ENCODE measurements at regions not wholly inside any gene's neighbourhood (a gene's known extent, or its start where the extent isn't known, plus 50 kb on each side); places are given as distances from the start of the nearest gene placed in this dataset.

DNA sequence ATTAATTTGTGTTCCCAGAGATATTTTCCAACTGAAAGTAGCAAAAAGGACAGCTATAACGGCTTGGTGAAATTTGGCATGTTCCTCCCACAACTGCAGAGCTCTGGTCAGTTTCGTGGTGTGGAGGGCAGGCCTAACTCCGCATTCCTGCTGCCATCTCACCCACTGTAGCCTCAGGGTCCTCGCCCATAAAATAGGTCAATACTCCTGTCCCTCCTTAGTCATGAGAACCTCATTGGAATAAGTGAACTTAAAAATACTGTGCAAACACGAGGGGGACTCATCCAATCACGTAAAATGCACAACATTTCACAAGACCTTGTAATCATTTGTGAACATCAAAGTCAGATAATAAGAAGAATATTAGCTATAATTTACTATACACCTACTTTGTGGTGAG is 143.5 kb upstream of the NCKAP5 start:
- no peak overlapping the region for H2BK15ac ChIP-seq (ENCODE audit: low read length)
- no peak overlapping the region for H4K8ac ChIP-seq (ENCODE audit: low read depth, low read length)
- no peak overlapping the region for H3K9ac ChIP-seq (ENCODE audit: low read depth, low read length, poor library complexity)
- H3K4me3 ChIP-seq (ENCODE audit: low read length in 2 of 2), result no peak overlapping the region
- H4K91ac ChIP-seq (ENCODE audit: low read depth, low read length, poor library complexity), result no peak overlapping the region
- no peaks in the 10 kb centered on the region for H3K79me1 ChIP-seq (ENCODE audit: low read depth, low read length)
- H3K18ac ChIP-seq (ENCODE audit: low read length), result no peak overlapping the region
- no peak overlapping the region for H3K14ac ChIP-seq (ENCODE audit: low read length)
- H3K9me3 ChIP-seq (replicated peaks in 1 of 2; ENCODE audit: control insufficient read depth in 2 of 2, insufficient read depth in 1 of 2, low read depth in 1 of 2, low read length in 2 of 2), result peaks cover 5 to 25% of the 10 kb centered on the region in 2 donors
- WGBS, 2 donors (ENCODE audit: extremely low coverage in 2 of 2, insufficient read length in 2 of 2, insufficient replicate concordance in 1 of 2), result no CpG with 5 or more reads among the region's 6 CpGs
- H3K4me2 ChIP-seq (ENCODE audit: insufficient read depth, low read length, poor library complexity, severe bottlenecking), result no peak overlapping the region
- no peak overlapping the region for H2BK120ac ChIP-seq (ENCODE audit: low read depth, low read length)
- DNase-seq (ENCODE audit: low spot score), result no peak
- H3K23ac ChIP-seq (ENCODE audit: low read depth, low read length, poor library complexity), result no peak overlapping the region
- H3K4ac ChIP-seq (ENCODE audit: low read length), result no peak overlapping the region
- H2BK12ac ChIP-seq (ENCODE audit: low read length), result no peak overlapping the region
- no peaks in the 10 kb centered on the region for H3K27me3 ChIP-seq (ENCODE audit: control insufficient read depth in 3 of 3, insufficient read depth in 3 of 3, low read depth in 1 of 3, low read length in 3 of 3)
- peak overlapping the region; percentile 82 for H3K27ac ChIP-seq (replicated peaks; ENCODE audit: low read length)
- peaks cover 14 to 38% of the 10 kb centered on the region in 2 donors for H3K4me1 ChIP-seq (ENCODE audit: control insufficient read depth in 2 of 2, insufficient read depth in 1 of 2, low read depth in 1 of 2, low read length in 2 of 2)
- H2BK5ac ChIP-seq (ENCODE audit: low read length), result no peak overlapping the region
- H2AFZ ChIP-seq (ENCODE audit: low read length), result no peak overlapping the region
- H3K36me3 ChIP-seq (replicated peaks in 1 of 2; ENCODE audit: control insufficient read depth in 2 of 2, insufficient read depth in 2 of 2, low read length in 2 of 2), result no peaks in the 10 kb centered on the region
- no peak overlapping the region for H2AK5ac ChIP-seq (ENCODE audit: low read depth, low read length)

- H3K18ac ChIP-seq (ENCODE audit: low read length), result peak overlapping the region; percentile 4
- no peak overlapping the region for H3K14ac ChIP-seq (ENCODE audit: low read length)
- H2BK120ac ChIP-seq (ENCODE audit: low read depth, low read length), result no peak overlapping the region
- no peaks in the 10 kb centered on the region for H3K27me3 ChIP-seq (ENCODE audit: control insufficient read depth in 3 of 3, insufficient read depth in 3 of 3, low read depth in 1 of 3, low read length in 3 of 3)
- H3K9me3 ChIP-seq (replicated peaks in 1 of 2; ENCODE audit: control insufficient read depth in 2 of 2, insufficient read depth in 1 of 2, low read depth in 1 of 2, low read length in 2 of 2), result peaks cover 5 to 24% of the 10 kb centered on the region in 2 donors
- no peak overlapping the region for H2BK5ac ChIP-seq (ENCODE audit: low read length)
- no peak overlapping the region for H2BK15ac ChIP-seq (ENCODE audit: low read length)
- peak overlapping the region; percentile 42 for H2BK12ac ChIP-seq (ENCODE audit: low read length)
- H2AK5ac ChIP-seq (ENCODE audit: low read depth, low read length), result no peak overlapping the region
- no peak overlapping the region for H3K23ac ChIP-seq (ENCODE audit: low read depth, low read length, poor library complexity)
- no peak overlapping the region for H4K8ac ChIP-seq (ENCODE audit: low read depth, low read length)
- no peaks in the 10 kb centered on the region for H3K79me1 ChIP-seq (ENCODE audit: low read depth, low read length)
- no peak overlapping the region for H3K4me2 ChIP-seq (ENCODE audit: insufficient read depth, low read length, poor library complexity, severe bottlenecking)
- H3K4me3 ChIP-seq (ENCODE audit: low read length in 2 of 2), result no peak overlapping the region
- WGBS, 2 donors (ENCODE audit: extremely low coverage in 2 of 2, insufficient read length in 2 of 2, insufficient replicate concordance in 1 of 2), result no CpG with 5 or more reads among the region's 3 CpGs
- no peak overlapping the region for H3K4ac ChIP-seq (ENCODE audit: low read length)
- no peak overlapping the region for H3K27ac ChIP-seq (replicated peaks; ENCODE audit: low read length)
- H3K9ac ChIP-seq (ENCODE audit: low read depth, low read length, poor library complexity), result no peak overlapping the region
- H2AFZ ChIP-seq (ENCODE audit: low read length), result no peak overlapping the region
- peaks cover 14 to 38% of the 10 kb centered on the region in 2 donors for H3K4me1 ChIP-seq (ENCODE audit: control insufficient read depth in 2 of 2, insufficient read depth in 1 of 2, low read depth in 1 of 2, low read length in 2 of 2)
- DNase-seq (ENCODE audit: low spot score), result no peak
- H4K91ac ChIP-seq (ENCODE audit: low read depth, low read length, poor library complexity), result no peak overlapping the region
- no peaks in the 10 kb centered on the region for H3K36me3 ChIP-seq (replicated peaks in 1 of 2; ENCODE audit: control insufficient read depth in 2 of 2, insufficient read depth in 2 of 2, low read length in 2 of 2)
These were observed 144.1 kb upstream of the NCKAP5 start for GRCh38 chr2:133712369-133712768.

- Histone ChIP-seq H3K9me3 (replicated peaks in 1 of 2; ENCODE audit: control insufficient read depth in 2 of 2, insufficient read depth in 1 of 2, low read depth in 1 of 2, low read length in 2 of 2) (peaks cover 5 to 23% of the 10 kb centered on the region in 2 donors), H4K8ac (ENCODE audit: low read depth, low read length) (no peak overlapping the region), H2BK5ac (ENCODE audit: low read length) (no peak overlapping the region), H3K4me3 (ENCODE audit: low read length in 2 of 2) (no peak overlapping the region), H2BK15ac (ENCODE audit: low read length) (no peak overlapping the region), H3K79me1 (ENCODE audit: low read depth, low read length) (no peaks in the 10 kb centered on the region), H2AFZ (ENCODE audit: low read length) (no peak overlapping the region), H3K36me3 (replicated peaks in 1 of 2; ENCODE audit: control insufficient read depth in 2 of 2, insufficient read depth in 2 of 2, low read length in 2 of 2) (no peaks in the 10 kb centered on the region), H2AK5ac (ENCODE audit: low read depth, low read length) (no peak overlapping the region), H3K23ac (ENCODE audit: low read depth, low read length, poor library complexity) (no peak overlapping the region), H4K91ac (ENCODE audit: low read depth, low read length, poor library complexity) (no peak overlapping the region), H3K4ac (ENCODE audit: low read length) (no peak overlapping the region), H2BK120ac (ENCODE audit: low read depth, low read length) (no peak overlapping the region), H3K4me2 (ENCODE audit: insufficient read depth, low read length, poor library complexity, severe bottlenecking) (no peak overlapping the region), H3K14ac (ENCODE audit: low read length) (no peak overlapping the region), H3K18ac (ENCODE audit: low read length) (no peak overlapping the region), H2BK12ac (ENCODE audit: low read length) (no peak overlapping the region), H3K9ac (ENCODE audit: low read depth, low read length, poor library complexity) (no peak overlapping the region), H3K4me1 (ENCODE audit: control insufficient read depth in 2 of 2, insufficient read depth in 1 of 2, low read depth in 1 of 2, low read length in 2 of 2) (peaks cover 14 to 38% of the 10 kb centered on the region in 2 donors), H3K27me3 (ENCODE audit: control insufficient read depth in 3 of 3, insufficient read depth in 3 of 3, low read depth in 1 of 3, low read length in 3 of 3) (no peaks in the 10 kb centered on the region), H3K27ac (replicated peaks; ENCODE audit: low read length) (no peak overlapping the region)
- WGBS, 2 donors (ENCODE audit: extremely low coverage in 2 of 2, insufficient read length in 2 of 2, insufficient replicate concordance in 1 of 2), result no CpG with 5 or more reads among the region's 4 CpGs
- DNase-seq (ENCODE audit: low spot score), result no peak
These were observed 144.9 kb upstream of the NCKAP5 start for GRCh38 chr2:133713049-133713580.

DNA sequence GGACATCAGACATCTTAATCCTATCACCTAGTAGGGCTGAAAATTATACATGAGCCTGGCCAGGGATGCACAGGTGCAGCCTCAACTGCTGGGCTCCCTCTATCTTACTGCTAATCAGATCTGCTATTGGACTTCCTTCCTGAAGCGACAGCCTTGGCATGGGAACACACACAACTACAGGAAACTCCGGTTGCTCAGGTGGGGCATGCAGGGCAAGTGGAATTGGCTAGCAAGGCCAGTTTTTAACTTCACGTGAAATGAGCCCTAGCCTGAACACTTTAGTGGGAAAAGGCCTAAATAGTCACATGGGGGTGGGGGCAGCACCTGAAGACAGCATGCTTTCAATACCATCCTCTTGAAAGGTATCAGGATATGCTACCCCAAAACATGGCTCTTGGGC is 147.9 kb upstream of the NCKAP5 start:
- Histone ChIP-seq H2BK5ac (ENCODE audit: low read length) (no peak overlapping the region), H3K27me3 (ENCODE audit: control insufficient read depth in 3 of 3, insufficient read depth in 3 of 3, low read depth in 1 of 3, low read length in 3 of 3) (no peaks in the 10 kb centered on the region), H4K91ac (ENCODE audit: low read depth, low read length, poor library complexity) (no peak overlapping the region), H3K4me3 (ENCODE audit: low read length in 2 of 2) (no peak overlapping the region), H2BK12ac (ENCODE audit: low read length) (no peak overlapping the region), H3K14ac (ENCODE audit: low read length) (no peak overlapping the region), H3K9me3 (replicated peaks in 1 of 2; ENCODE audit: control insufficient read depth in 2 of 2, insufficient read depth in 1 of 2, low read depth in 1 of 2, low read length in 2 of 2) (peaks cover 3 to 30% of the 10 kb centered on the region in 2 donors), H3K36me3 (replicated peaks in 1 of 2; ENCODE audit: control insufficient read depth in 2 of 2, insufficient read depth in 2 of 2, low read length in 2 of 2) (no peaks in the 10 kb centered on the region), H3K9ac (ENCODE audit: low read depth, low read length, poor library complexity) (no peak overlapping the region), H4K8ac (ENCODE audit: low read depth, low read length) (no peak overlapping the region), H3K18ac (ENCODE audit: low read length) (no peak overlapping the region), H3K23ac (ENCODE audit: low read depth, low read length, poor library complexity) (no peak overlapping the region), H3K4me1 (ENCODE audit: control insufficient read depth in 2 of 2, insufficient read depth in 1 of 2, low read depth in 1 of 2, low read length in 2 of 2) (peaks cover 8 to 20% of the 10 kb centered on the region in 2 donors), H3K4ac (ENCODE audit: low read length) (no peak overlapping the region), H3K79me1 (ENCODE audit: low read depth, low read length) (no peaks in the 10 kb centered on the region), H3K4me2 (ENCODE audit: insufficient read depth, low read length, poor library complexity, severe bottlenecking) (no peak overlapping the region), H2AK5ac (ENCODE audit: low read depth, low read length) (no peak overlapping the region), H2AFZ (ENCODE audit: low read length) (no peak overlapping the region), H3K27ac (replicated peaks; ENCODE audit: low read length) (no peak overlapping the region), H2BK15ac (ENCODE audit: low read length) (no peak overlapping the region), H2BK120ac (ENCODE audit: low read depth, low read length) (no peak overlapping the region)
- WGBS, 2 donors (ENCODE audit: extremely low coverage in 2 of 2, insufficient read length in 2 of 2, insufficient replicate concordance in 1 of 2), result no CpG with 5 or more reads among the region's 3 CpGs
- no peak for DNase-seq (ENCODE audit: low spot score)

Measured in neuronal stem cell (in vitro differentiated cells).